Ishikawa (cell line): ENCODE measurements at regions not wholly inside any gene's neighbourhood (a gene's known extent, or its start where the extent isn't known, plus 50 kb on each side); places are given as distances from the start of the nearest gene placed in this dataset.

Source experiments
- CEBPB ChIP-seq: IDR thresholded peaks from 2 replicates; pipeline ENCODE4 v1.6.1; 2012
- CREB1 ChIP-seq: IDR thresholded peaks from 2 replicates; pipeline ENCODE4 v1.6.1; 2012; ENCODE audit warnings: low read depth
- EGR1 ChIP-seq: IDR thresholded peaks from 2 replicates; pipeline ENCODE4 v1.6.1; 2012
- EP300 ChIP-seq: IDR thresholded peaks from 2 replicates; pipeline ENCODE4 v1.6.1; 2012; ENCODE audit warnings: borderline replicate concordance
- FOXM1 ChIP-seq: IDR thresholded peaks from 2 replicates; pipeline ENCODE4 v1.6.1; 2012; ENCODE audit warnings: low read depth, borderline replicate concordance
- MAX ChIP-seq: IDR thresholded peaks from 2 replicates; pipeline ENCODE4 v1.6.1; 2012
- NFIC ChIP-seq: IDR thresholded peaks from 2 replicates; pipeline ENCODE4 v1.6.1; 2012
- RAD21 ChIP-seq: IDR thresholded peaks from 2 replicates; pipeline ENCODE4 v1.6.1; 2012; ENCODE audit warnings: low read depth
- REST ChIP-seq: IDR thresholded peaks from 2 replicates; pipeline ENCODE4 v1.6.1; 2012; ENCODE audit warnings: low read depth, mild to moderate bottlenecking
- TAF1 ChIP-seq: IDR thresholded peaks from 2 replicates; pipeline ENCODE4 v1.6.1; 2012; ENCODE audit warnings: low read depth, mild to moderate bottlenecking
- TCF12 ChIP-seq: IDR thresholded peaks from 2 replicates; pipeline ENCODE4 v1.6.1; 2012; ENCODE audit warnings: low read depth
- TEAD4 ChIP-seq: IDR thresholded peaks from 2 replicates; pipeline ENCODE4 v1.6.1; 2012
- YY1 ChIP-seq: IDR thresholded peaks from 2 replicates; pipeline ENCODE4 v1.6.1; 2012; ENCODE audit warnings: low read depth
- ZBTB7A ChIP-seq: IDR thresholded peaks from 2 replicates; pipeline ENCODE4 v1.6.1; 2012; ENCODE audit warnings: low read depth
- TF ChIP-seq, protein P1 (sequence below): IDR thresholded peaks from 2 replicates; pipeline ENCODE4 v1.6.1; 2012

DNA sequence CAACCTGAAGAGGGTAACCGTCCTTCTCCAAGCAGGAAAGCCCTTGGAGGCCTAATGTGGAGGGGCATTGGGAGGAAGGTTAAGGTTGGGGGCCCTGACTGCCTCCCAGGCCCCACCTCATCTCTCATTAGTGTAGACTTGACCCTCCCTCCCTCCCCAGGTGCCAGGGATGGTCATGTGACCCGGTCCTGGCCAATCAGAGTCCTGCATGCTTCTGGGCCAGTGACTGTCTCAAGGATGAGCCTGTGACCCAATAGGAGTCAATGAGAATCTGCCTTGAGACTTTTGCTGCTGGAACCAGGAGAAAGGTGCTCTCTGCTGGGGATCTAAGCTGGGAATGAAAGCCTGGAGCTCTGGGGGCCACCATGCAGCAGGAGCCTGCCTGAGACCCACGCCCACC is 70.8 kb downstream of the NCOR2 start:
- TF ChIP-seq NFIC: no peak
- TF ChIP-seq, protein P1, sequence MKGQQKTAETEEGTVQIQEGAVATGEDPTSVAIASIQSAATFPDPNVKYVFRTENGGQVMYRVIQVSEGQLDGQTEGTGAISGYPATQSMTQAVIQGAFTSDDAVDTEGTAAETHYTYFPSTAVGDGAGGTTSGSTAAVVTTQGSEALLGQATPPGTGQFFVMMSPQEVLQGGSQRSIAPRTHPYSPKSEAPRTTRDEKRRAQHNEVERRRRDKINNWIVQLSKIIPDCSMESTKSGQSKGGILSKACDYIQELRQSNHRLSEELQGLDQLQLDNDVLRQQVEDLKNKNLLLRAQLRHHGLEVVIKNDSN: peak; percentile 87

- no peak for TF ChIP-seq EP300
- no peak for TF ChIP-seq TAF1
- TF ChIP-seq REST: no peak
- TF ChIP-seq CREB1: no peak
- TF ChIP-seq EGR1: no peak
- no peak for TF ChIP-seq RAD21
- TF ChIP-seq ZBTB7A: no peak
Measured at GRCh38 chr12:124495194-124495983, 72.0 kb downstream of the NCOR2 start.

DNA sequence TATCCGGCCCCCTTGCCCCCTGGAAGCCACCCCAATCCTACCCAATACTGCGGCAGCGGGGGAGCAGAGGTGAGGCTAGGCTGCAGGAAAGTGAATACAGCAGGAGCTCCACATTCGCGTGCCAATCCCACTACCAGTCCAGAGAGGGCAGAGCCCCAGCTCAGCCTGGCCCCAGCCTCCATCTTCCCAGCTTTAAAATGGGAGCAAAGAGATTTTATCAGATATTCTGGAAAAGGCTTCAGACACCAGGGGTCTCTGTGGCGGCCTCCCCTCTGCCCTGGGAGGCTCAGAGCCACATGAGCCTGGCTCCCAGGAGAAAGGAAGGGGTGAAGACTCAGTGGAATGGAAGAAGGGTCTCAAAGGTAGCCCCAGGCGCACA is 72.7 kb downstream of the NCOR2 start:
- TF ChIP-seq YY1 (no peak), TEAD4 (no peak), RAD21 (no peak), TAF1 (no peak), EP300 (no peak), EGR1 (no peak), NFIC (no peak), CREB1 (no peak), REST (no peak), MAX (no peak), ZBTB7A (no peak), TCF12 (no peak), FOXM1 (no peak), CEBPB (no peak)
- TF ChIP-seq, protein P1: no peak

GRCh38 chr12:124493809-124494750 is 73.3 kb downstream of the NCOR2 start:
- TF ChIP-seq ZBTB7A (no peak), NFIC (no peak), EP300 (no peak), YY1 (0 out of 2 replicates have a peak, but pooled peaks have one; percentile 19), TAF1 (no peak), EGR1 (no peak)
- TF ChIP-seq, protein P1: no peak

DNA sequence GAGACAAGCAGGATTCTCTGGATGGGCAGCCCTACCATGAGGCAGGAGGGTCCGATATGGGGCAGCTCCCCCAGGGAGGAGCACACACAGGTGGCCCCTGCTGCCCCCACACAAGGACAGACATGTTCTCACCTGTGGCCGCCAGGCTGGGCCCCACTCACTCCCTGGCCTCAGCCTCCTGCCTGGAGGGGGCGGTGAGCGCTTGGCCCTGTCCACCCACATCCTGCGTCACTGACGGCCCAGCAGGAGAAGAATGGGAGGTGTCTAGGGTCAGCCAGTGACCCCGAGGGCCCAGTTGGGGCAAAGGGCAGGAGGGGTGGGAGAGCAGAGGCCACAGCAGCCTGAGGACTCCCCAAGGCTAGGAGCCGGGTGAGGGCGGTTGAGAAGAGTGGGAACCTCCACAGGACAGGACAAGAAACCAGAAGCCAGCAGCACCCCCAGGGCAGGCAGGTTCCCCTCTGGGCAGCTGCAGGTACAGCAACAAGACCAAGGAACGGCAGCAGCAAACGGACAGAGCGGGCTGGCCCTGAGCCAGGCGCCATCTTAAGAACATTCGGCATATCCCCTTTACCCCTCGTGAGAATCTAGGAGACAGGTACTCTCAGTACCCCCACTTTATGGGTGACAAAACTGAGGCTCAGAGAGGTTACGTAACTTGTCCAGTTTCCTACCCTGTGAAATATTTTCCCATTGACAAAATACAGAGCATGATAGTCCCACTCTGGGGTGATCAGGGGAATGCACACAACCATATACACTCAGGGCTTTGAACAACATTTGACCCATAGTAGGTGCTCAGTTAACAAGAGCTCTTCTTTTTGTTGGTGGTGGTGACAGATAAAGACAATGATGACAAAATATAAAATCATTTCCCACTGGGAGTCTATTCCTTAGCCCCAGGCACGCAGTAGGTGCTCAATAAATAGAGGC is 74.3 kb downstream of the NCOR2 start:
- TF ChIP-seq EP300: 0 out of 2 replicates have a peak, but pooled peaks have one; percentile 15
- TF ChIP-seq EGR1: peak; percentile 68
- no peak for TF ChIP-seq REST
